GM13976 (cell line): ENCODE measurements at regions not wholly inside any gene's neighbourhood (a gene's known extent, or its start where the extent isn't known, plus 50 kb on each side); places are given as distances from the start of the nearest gene placed in this dataset.
"Not testable (repeated sequence)": the region's sequence is repeated elsewhere in the genome, so short reads cannot be mapped to it uniquely, and the experiment has no call there.

ENCODE experiments used
- DNase-seq: peaks from one replicate; pipeline ENCODE4 v3.0.0; 2012; ENCODE audit warnings: low spot score
- CTCF ChIP-seq: IDR thresholded peaks from 2 replicates; pipeline ENCODE4 v1.5.1; 2012; ENCODE audit warnings: borderline replicate concordance, mild to moderate bottlenecking; ENCODE audit not compliant: insufficient read depth; ENCODE audit errors: extremely low read depth, missing control alignments, control extremely low read depth
- in situ Hi-C: fragments of 300-500 bp; cut with MboI; formaldehyde crosslinking; loops from one replicate; pipeline ENCODE4 v1.12.0; 2022; ENCODE audit warnings: low sequenced_read_pairs, mixed read lengths, inconsistent platforms; ENCODE audit not compliant: unreplicated experiment

- DNase-seq: no peak
- no peak for TF ChIP-seq CTCF
- in situ Hi-C loops: no loop called here
These were observed 1634.9 kb upstream of the NUDT12 start for GRCh38 chr5:105197531-105197930.

GRCh38 chr5:105195765-105196164, 1633.2 kb upstream of the NUDT12 start:
- no peak for DNase-seq
- in situ Hi-C loops: no loop called here
- TF ChIP-seq CTCF: no peak

GRCh38 chr5:105172918-105173317, 1610.3 kb upstream of the NUDT12 start:
- no peak for TF ChIP-seq CTCF
- DNase-seq: no peak
- in situ Hi-C loops: no loop called here

GRCh38 chr5:105168806-105169205, 1606.2 kb upstream of the NUDT12 start:
- no peak for TF ChIP-seq CTCF
- no peak for DNase-seq
- in situ Hi-C loops: no loop called here

- in situ Hi-C loops: no loop called here
- TF ChIP-seq CTCF: no peak
- no peak for DNase-seq
These were observed 1604.5 kb upstream of the NUDT12 start for GRCh38 chr5:105167092-105167491.

GRCh38 chr5:105163547-105163946, 1601.0 kb upstream of the NUDT12 start:
- TF ChIP-seq CTCF: no peak
- DNase-seq: no peak
- in situ Hi-C loops: no loop called here

GRCh38 chr5:105162557-105162956, 1600.0 kb upstream of the NUDT12 start:
- DNase-seq, in situ Hi-C loops: not testable (repeated sequence)
